ENCODE measurements at regions not wholly inside any gene's neighbourhood (a gene's known extent, or its start where the extent isn't known, plus 50 kb on each side); places are given as distances from the start of the nearest gene placed in this dataset.

DNA sequence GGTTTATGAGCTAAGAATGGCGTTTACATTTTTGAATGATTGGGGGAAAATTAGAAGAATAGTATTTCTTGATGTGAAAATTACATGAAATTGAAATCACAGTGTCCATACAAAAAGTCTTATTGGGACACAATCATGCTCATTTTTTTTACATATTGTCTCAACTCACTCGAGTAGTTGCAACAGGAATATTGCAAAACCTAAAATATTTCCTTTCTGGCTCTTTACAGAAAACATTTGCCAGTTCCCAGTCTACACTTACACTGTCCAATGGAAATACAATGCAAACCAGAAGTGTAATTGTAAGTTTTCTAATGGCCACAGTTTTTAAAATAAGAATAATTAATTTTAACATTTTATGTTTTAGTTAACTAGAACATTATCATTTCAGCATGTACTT, 137.8 kb downstream of the SAMMSON start:
- Histone ChIP-seq H3K27me3 (ENCODE audit: control insufficient read depth, extremely low read depth, insufficient read depth, low read length) (no peaks in the 10 kb centered on the region), H3K4me1 (ENCODE audit: control insufficient read depth, extremely low read depth, insufficient read depth, low read length) (no peaks in the 10 kb centered on the region), H3K27ac (ENCODE audit: control insufficient read depth, insufficient read depth, low read length) (no peak overlapping the region), H3K4me2 (ENCODE audit: control insufficient read depth, extremely low read depth, insufficient read depth, low read depth, low read length) (no peak overlapping the region), H3K79me2 (ENCODE audit: control insufficient read depth, insufficient read depth, low read length) (no peaks in the 10 kb centered on the region), H3K4me3 (ENCODE audit: control insufficient read depth in 2 of 3, extremely low read depth in 1 of 3, insufficient read depth in 2 of 3, low read depth in 1 of 3, low read length in 3 of 3) (no peak overlapping the region), H2AFZ (ENCODE audit: control insufficient read depth, low read length) (no peak overlapping the region), H4K20me1 (ENCODE audit: control insufficient read depth, extremely low read depth, insufficient read depth, low read length) (no peaks in the 10 kb centered on the region), H3K9me3 (ENCODE audit: control insufficient read depth, low read depth, low read length) (no peaks in the 10 kb centered on the region), H3K9me1 (ENCODE audit: control insufficient read depth, extremely low read depth, insufficient read depth, low read length) (no peaks in the 10 kb centered on the region), H3K9ac (ENCODE audit: control insufficient read depth, extremely low read depth, insufficient read depth, low read length) (no peak overlapping the region), H3K36me3 (ENCODE audit: control insufficient read depth in 2 of 2, extremely low read depth in 1 of 2, insufficient read depth in 2 of 2, low read length in 2 of 2) (no peaks in the 10 kb centered on the region)
- dilution Hi-C loops (cut with MboI; ENCODE audit: extremely low pct_ligation_motif_present, low sequenced_read_pairs) = no loop called here
- DNase-seq (ENCODE audit: low read depth, low spot score) (no peak), FAIRE-seq (no peak)
- TF ChIP-seq CTCF (optimal IDR thresholded peaks at IDR 0.05 in 1 of 3, IDR thresholded peaks at IDR 0.05 in 1 of 3, conservative IDR thresholded peaks at IDR 0.05 in 1 of 3; ENCODE audit: extremely low read depth in 1 of 3, insufficient read depth in 2 of 3, low read length in 3 of 3) (no peak), EZH2 (IDR thresholded peaks at IDR 0.05; ENCODE audit: low read length) (no peak)

DNA sequence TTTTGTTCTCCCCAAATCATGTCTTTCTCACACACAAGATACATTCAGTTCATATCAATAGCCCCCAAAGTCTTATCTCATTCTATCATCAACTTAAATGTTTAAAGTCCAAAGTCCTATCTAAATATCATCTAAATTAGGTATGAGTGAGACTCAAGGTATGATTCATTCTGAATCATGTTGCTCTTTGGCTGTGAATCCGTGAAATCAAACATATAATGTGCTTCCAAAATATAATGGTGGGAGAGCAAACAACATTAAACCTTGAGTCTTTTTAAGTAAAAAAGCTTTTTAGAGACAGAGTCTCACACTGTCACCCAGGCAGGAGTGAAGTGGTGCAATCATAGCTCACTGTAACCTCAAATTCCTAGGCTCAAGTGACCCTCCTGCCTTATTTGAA, 139.1 kb downstream of the SAMMSON start:
- Histone ChIP-seq H3K36me3 (ENCODE audit: control insufficient read depth in 2 of 2, extremely low read depth in 1 of 2, insufficient read depth in 2 of 2, low read length in 2 of 2) (no peaks in the 10 kb centered on the region), H4K20me1 (ENCODE audit: control insufficient read depth, extremely low read depth, insufficient read depth, low read length) (no peaks in the 10 kb centered on the region), H3K9me1 (ENCODE audit: control insufficient read depth, extremely low read depth, insufficient read depth, low read length) (no peaks in the 10 kb centered on the region), H3K4me1 (ENCODE audit: control insufficient read depth, extremely low read depth, insufficient read depth, low read length) (no peaks in the 10 kb centered on the region), H3K9ac (ENCODE audit: control insufficient read depth, extremely low read depth, insufficient read depth, low read length) (no peak overlapping the region), H3K4me3 (ENCODE audit: control insufficient read depth in 2 of 3, extremely low read depth in 1 of 3, insufficient read depth in 2 of 3, low read depth in 1 of 3, low read length in 3 of 3) (no peak overlapping the region), H3K27me3 (ENCODE audit: control insufficient read depth, extremely low read depth, insufficient read depth, low read length) (no peaks in the 10 kb centered on the region), H2AFZ (ENCODE audit: control insufficient read depth, low read length) (no peak overlapping the region), H3K9me3 (ENCODE audit: control insufficient read depth, low read depth, low read length) (no peaks in the 10 kb centered on the region), H3K27ac (ENCODE audit: control insufficient read depth, insufficient read depth, low read length) (no peak overlapping the region), H3K79me2 (ENCODE audit: control insufficient read depth, insufficient read depth, low read length) (no peaks in the 10 kb centered on the region), H3K4me2 (ENCODE audit: control insufficient read depth, extremely low read depth, insufficient read depth, low read depth, low read length) (no peak overlapping the region)
- dilution Hi-C loops (cut with MboI; ENCODE audit: extremely low pct_ligation_motif_present, low sequenced_read_pairs) = no loop called here
- FAIRE-seq (no peak), DNase-seq (ENCODE audit: low read depth, low spot score) (no peak)
- no peak for TF ChIP-seq EZH2 (IDR thresholded peaks at IDR 0.05; ENCODE audit: low read length)
- TF ChIP-seq CTCF (optimal IDR thresholded peaks at IDR 0.05 in 1 of 3, IDR thresholded peaks at IDR 0.05 in 1 of 3, conservative IDR thresholded peaks at IDR 0.05 in 1 of 3; ENCODE audit: extremely low read depth in 1 of 3, insufficient read depth in 2 of 3, low read length in 3 of 3) = no peak

All from keratinocyte (primary cell).